Dermis microvascular lymphatic vessel endothelial cell (primary cell): ENCODE measurements at regions not wholly inside any gene's neighbourhood (a gene's known extent, or its start where the extent isn't known, plus 50 kb on each side); places are given as distances from the start of the nearest gene placed in this dataset.

ENCODE experiments used
- DNase-seq, 2 donors: peaks; one replicate each; pipeline versions ENCODE4 v3.0.0 to v3.0.0-alpha.2; 2010; ENCODE audit warnings: low read depth in 2 of 2

DNA sequence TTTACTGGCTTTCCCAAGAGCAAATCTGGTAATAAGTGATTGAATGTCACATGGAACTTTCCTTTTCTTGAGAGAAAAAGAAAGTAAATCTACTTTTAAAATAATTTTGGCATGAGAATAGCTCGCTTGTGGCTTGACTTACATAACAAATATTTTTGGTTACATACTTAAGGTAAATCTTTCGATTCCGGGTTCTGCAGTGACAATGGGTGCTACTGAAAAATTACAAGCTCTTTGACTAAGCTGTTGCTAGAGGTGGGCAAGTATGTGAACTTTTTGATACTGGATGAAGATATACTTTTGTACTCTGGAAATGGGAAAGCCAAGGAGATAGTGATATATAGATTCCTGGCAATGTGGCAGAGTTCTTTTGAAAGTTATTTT, 51.9 kb upstream of the OTOL1 start:
- no peak for DNase-seq

DNA sequence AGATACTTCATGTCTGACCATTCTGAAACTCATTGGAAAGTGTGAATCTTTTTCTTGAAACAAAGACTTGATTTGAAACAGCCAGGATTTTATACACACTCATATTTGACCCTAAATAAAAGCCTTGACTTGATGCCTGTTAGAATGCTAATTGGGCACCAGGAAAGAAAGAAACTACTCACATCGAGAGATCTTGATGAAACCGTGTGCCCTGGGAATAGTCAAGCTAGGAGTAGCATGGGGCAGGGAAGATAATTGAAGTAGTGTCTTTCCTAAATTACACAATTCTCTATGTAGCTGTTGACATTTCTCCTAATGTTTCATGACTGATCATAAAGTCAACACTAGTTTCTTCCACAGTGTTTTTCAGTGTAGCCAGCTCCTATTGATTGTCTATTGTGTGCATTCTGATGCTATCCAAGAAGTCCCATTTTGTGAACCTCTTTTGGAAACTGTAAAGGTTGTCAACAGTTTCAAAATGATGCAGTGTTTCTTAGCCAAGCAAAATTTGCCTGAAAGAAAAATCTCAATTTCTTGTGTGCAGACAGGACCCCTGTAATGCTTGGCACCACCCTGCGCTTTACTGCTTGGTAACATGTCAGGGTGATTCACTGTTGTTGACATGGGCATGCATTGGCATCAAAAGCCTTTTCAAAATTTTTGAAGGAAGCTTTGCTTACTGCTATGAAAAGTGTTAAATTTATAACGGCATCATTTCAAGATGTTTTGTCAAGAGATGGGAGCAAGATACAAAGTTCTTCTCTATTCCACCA, 52.5 kb upstream of the OTOL1 start:
- no peak for DNase-seq

GRCh38 chr3:161430307-161430706, 59.0 kb upstream of the SPTSSB start:
- no peak for DNase-seq

GRCh38 chr3:161427347-161427746, 56.0 kb upstream of the SPTSSB start:
- no peak for DNase-seq

DNA sequence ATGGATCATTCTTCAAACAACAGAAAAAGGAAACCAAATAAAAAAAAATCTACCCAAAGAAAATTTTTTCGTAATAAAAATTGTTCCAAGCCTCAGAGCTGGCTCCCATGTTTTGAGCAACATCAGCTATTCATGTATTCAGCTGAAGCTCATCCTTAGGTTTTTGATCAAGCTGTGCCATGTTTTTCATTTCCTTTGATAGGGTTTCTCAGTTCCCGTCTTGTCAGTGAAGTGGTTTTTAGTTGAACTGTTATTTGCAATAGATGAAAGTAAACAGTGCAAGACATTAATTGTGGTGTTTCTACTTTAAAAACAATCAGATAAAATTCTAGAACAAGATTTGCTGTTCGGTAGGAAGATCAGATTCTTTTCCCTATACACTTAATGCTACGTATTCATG, 55.4 kb upstream of the SPTSSB start:
- DNase-seq, result no peak

- DNase-seq, result peak; percentile 17 to 39
Observed at GRCh38 chr3:161423911-161424522, 52.7 kb upstream of the SPTSSB start.

DNA sequence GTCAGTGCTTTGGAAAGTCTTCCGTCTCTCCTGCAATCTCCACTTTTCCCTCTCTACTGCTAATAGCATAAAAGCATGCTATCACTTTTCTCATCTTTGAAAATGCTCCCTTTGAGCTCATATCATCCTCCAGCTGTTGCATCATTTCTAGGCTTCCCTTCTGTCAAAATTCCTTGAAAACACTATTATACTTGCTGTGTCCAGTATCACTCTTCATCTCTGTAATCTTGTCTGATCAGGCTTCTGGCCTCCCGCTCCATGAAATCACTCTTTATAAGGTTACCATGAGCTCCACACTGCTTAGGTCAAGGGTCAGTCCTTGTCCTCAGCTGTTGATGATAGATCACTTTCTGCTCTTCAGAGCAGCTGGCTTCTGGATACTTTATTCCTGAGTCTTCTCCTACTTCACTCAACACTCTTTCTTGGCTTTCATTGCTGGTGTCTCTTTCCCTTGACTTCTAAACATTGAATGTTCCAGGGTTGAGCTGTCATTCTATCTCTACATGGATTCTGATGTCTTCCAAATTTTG, 50.9 kb upstream of the SPTSSB start:
- no peak for DNase-seq
